ENCODE measurements at regions not wholly inside any gene's neighbourhood (a gene's known extent, or its start where the extent isn't known, plus 50 kb on each side); places are given as distances from the start of the nearest gene placed in this dataset.

DNA sequence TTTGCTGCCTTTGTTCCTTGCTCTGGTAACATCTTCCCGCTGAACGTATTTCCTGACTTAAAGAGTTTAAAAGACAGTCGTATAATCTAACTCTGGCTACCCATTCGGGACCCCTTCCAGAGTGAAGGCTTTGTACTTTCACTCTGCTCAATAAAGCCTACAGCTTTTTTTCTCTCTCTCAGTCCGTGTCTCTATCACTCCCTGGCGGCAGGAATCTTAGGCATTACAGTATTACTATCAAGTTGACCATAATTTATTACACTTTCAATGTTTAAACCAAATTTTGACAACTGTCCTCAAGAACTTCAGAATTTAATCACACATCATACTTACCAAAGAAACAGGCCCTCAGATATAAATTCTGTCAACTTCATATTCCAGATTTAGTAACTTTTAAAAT, 967.9 kb downstream of the FSCB start:
- DNase-seq (ENCODE audit: low spot score): peak; percentile 60
- no peaks in the 10 kb centered on the region for H3K4me1 ChIP-seq (ENCODE audit: insufficient read depth, low read length, poor library complexity, severe bottlenecking)
- no peaks in the 10 kb centered on the region for H3K9me3 ChIP-seq (ENCODE audit: low read depth, low read length, poor library complexity, severe bottlenecking)
- intact Hi-C loops (cut with micrococcal nuclease; ENCODE audit: unreplicated experiment): no loop called here
- TF ChIP-seq EZH2 (IDR thresholded peaks at IDR 0.05; ENCODE audit: borderline replicate concordance, low read depth, low read length, poor library complexity, severe bottlenecking): no peak
- TF ChIP-seq, protein P1, sequence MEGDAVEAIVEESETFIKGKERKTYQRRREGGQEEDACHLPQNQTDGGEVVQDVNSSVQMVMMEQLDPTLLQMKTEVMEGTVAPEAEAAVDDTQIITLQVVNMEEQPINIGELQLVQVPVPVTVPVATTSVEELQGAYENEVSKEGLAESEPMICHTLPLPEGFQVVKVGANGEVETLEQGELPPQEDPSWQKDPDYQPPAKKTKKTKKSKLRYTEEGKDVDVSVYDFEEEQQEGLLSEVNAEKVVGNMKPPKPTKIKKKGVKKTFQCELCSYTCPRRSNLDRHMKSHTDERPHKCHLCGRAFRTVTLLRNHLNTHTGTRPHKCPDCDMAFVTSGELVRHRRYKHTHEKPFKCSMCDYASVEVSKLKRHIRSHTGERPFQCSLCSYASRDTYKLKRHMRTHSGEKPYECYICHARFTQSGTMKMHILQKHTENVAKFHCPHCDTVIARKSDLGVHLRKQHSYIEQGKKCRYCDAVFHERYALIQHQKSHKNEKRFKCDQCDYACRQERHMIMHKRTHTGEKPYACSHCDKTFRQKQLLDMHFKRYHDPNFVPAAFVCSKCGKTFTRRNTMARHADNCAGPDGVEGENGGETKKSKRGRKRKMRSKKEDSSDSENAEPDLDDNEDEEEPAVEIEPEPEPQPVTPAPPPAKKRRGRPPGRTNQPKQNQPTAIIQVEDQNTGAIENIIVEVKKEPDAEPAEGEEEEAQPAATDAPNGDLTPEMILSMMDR (conservative IDR thresholded peaks at IDR 0.05; ENCODE audit: low read depth, low read length): peak; percentile 61
- CTCF ChIA-PET: no interaction called here
- H3K36me3 ChIP-seq (ENCODE audit: insufficient read depth, low read length, poor library complexity, severe bottlenecking): no peaks in the 10 kb centered on the region
- H3K27ac ChIP-seq (ENCODE audit: low read depth, low read length, poor library complexity, severe bottlenecking): no peak overlapping the region
- POLR2A ChIA-PET (ENCODE audit: low non-redundant PET): no interaction called here
- BruUV-seq (replicated peaks): no TSS peak
- no peaks in the 10 kb centered on the region for H3K27me3 ChIP-seq (replicated peaks; ENCODE audit: insufficient read depth, low read depth, low read length, poor library complexity)
- no peak overlapping the region for H3K4me3 ChIP-seq (ENCODE audit: low read depth, low read length, poor library complexity, severe bottlenecking)

DNA sequence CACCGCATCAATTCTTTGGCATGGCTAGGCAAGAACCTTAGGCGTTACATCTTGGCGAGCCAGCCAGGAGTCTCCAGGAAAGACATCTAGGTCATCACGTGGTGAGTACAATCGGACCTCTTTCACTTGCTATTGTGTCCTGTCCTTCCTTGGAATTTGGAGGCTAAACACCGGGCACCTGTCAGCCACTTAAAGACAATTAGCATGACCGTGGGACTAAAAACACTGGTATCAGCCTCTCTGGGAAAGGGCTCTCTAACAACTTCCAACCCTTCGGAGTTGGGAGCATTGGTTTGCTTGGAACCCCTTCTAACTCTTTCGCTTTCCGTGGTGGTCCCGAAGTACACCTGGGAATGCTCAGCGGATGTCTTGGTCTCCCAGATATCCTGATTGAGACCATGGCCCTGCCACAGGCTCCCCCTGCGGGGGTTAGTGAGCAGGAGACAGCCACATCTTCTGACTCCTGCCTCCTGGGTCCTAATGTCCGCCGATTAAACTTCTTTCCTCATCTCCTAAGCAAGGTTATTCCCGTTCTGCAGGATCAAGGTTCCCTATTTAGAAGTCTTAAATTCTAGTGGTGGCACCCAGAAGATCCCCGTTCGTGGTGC, 971.7 kb downstream of the FSCB start:
- TF ChIP-seq, protein P1 (conservative IDR thresholded peaks at IDR 0.05; ENCODE audit: low read depth, low read length): no peak
- no peak for TF ChIP-seq EZH2 (IDR thresholded peaks at IDR 0.05; ENCODE audit: borderline replicate concordance, low read depth, low read length, poor library complexity, severe bottlenecking)
- Histone ChIP-seq H3K4me1 (ENCODE audit: insufficient read depth, low read length, poor library complexity, severe bottlenecking) (no peaks in the 10 kb centered on the region), H3K27ac (ENCODE audit: low read depth, low read length, poor library complexity, severe bottlenecking) (no peak overlapping the region), H3K9me3 (ENCODE audit: low read depth, low read length, poor library complexity, severe bottlenecking) (no peaks in the 10 kb centered on the region), H3K36me3 (ENCODE audit: insufficient read depth, low read length, poor library complexity, severe bottlenecking) (no peaks in the 10 kb centered on the region), H3K4me3 (ENCODE audit: low read depth, low read length, poor library complexity, severe bottlenecking) (no peak overlapping the region), H3K27me3 (replicated peaks; ENCODE audit: insufficient read depth, low read depth, low read length, poor library complexity) (no peaks in the 10 kb centered on the region)
- ChIA-PET POLR2A (ENCODE audit: low non-redundant PET) (no interaction called here), CTCF (no interaction called here)
- intact Hi-C loops (cut with micrococcal nuclease; ENCODE audit: unreplicated experiment): no loop called here
- DNase-seq (ENCODE audit: low spot score): no peak
- BruUV-seq (replicated peaks): no TSS peak

DNA sequence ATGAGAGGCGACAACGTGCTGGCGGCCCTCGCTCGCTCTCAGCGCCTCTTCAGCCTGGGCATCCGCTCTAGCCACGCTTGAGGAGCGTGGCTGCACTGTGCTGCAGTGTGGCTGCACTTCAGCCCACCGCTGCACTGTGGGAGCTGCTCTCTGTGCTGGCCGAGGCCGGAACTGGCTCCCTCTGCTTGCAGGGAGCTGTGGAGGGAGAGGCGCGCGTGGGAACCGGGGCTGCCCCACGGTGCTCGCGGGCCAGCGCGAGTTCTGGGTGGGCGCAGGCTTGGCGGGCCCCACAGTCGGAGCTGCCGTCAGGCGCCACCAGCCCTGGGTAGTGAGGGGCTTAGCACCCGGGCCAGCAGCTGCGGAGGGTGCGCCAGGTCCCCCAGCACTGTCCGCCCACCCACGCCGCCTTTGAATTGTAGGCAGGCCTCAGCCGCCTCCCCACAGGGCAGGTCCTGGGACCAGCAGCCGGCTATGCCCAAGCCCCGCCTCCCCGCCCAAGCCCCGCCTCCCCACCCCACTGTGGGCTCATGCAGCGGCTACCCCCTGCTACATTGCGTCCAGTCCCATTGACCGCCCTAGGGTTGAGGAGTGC, 974.2 kb downstream of the FSCB start:
- Histone ChIP-seq H3K27me3 (replicated peaks; ENCODE audit: insufficient read depth, low read depth, low read length, poor library complexity) (no peaks in the 10 kb centered on the region), H3K36me3 (ENCODE audit: insufficient read depth, low read length, poor library complexity, severe bottlenecking) (no peaks in the 10 kb centered on the region), H3K9me3 (ENCODE audit: low read depth, low read length, poor library complexity, severe bottlenecking) (no peaks in the 10 kb centered on the region), H3K4me3 (ENCODE audit: low read depth, low read length, poor library complexity, severe bottlenecking) (no peak overlapping the region), H3K27ac (ENCODE audit: low read depth, low read length, poor library complexity, severe bottlenecking) (no peak overlapping the region), H3K4me1 (ENCODE audit: insufficient read depth, low read length, poor library complexity, severe bottlenecking) (no peaks in the 10 kb centered on the region)
- POLR2A ChIA-PET (ENCODE audit: low non-redundant PET): no interaction called here
- TF ChIP-seq, protein P1 (conservative IDR thresholded peaks at IDR 0.05; ENCODE audit: low read depth, low read length): no peak
- TF ChIP-seq EZH2 (IDR thresholded peaks at IDR 0.05; ENCODE audit: borderline replicate concordance, low read depth, low read length, poor library complexity, severe bottlenecking): no peak
- CTCF ChIA-PET: no interaction called here
- intact Hi-C loops (cut with micrococcal nuclease; ENCODE audit: unreplicated experiment): no loop called here
- BruUV-seq (replicated peaks): no TSS peak
- DNase-seq (ENCODE audit: low spot score): no peak
